ENCODE measurements at regions not wholly inside any gene's neighbourhood (a gene's known extent, or its start where the extent isn't known, plus 50 kb on each side); places are given as distances from the start of the nearest gene placed in this dataset.
"Not testable (repeated sequence)": the region's sequence is repeated elsewhere in the genome, so short reads cannot be mapped to it uniquely, and the experiment has no call there.

GRCh38 chr4:42310806-42311205 lies 86.5 kb upstream of the SHISA3 start:
- no peak overlapping the region for H3K27ac Mint-ChIP-seq
- ChIA-PET CTCF (no interaction called here), POLR2A (no interaction called here)
- intact Hi-C loops (cut with micrococcal nuclease), result no loop called here
- H3K9me3 Mint-ChIP-seq, result no peaks in the 10 kb centered on the region
- no peaks in the 10 kb centered on the region for H3K27me3 Mint-ChIP-seq
- no peaks in the 10 kb centered on the region for H3K36me3 Mint-ChIP-seq (ENCODE audit: low read depth)
- H3K4me1 Mint-ChIP-seq, result no peaks in the 10 kb centered on the region
- DNase-seq, result no peak
- no peak for ATAC-seq (ENCODE audit: low read depth)
- H3K4me3 Mint-ChIP-seq, result no peak overlapping the region
- no peak for TF ChIP-seq CTCF (IDR thresholded peaks at IDR 0.05)

- CTCF ChIA-PET, result no interaction called here
- H3K27ac Mint-ChIP-seq, result no peak overlapping the region
- no peaks in the 10 kb centered on the region for H3K27me3 Mint-ChIP-seq
- no peak for DNase-seq
- H3K9me3 Mint-ChIP-seq, result no peaks in the 10 kb centered on the region
- no peak for ATAC-seq (ENCODE audit: low read depth)
- H3K4me3 Mint-ChIP-seq, result no peak overlapping the region
- H3K36me3 Mint-ChIP-seq (ENCODE audit: low read depth), result no peaks in the 10 kb centered on the region
- intact Hi-C loops (cut with micrococcal nuclease), result no loop called here
- H3K4me1 Mint-ChIP-seq, result no peaks in the 10 kb centered on the region
- no peak for TF ChIP-seq CTCF (IDR thresholded peaks at IDR 0.05)
- POLR2A ChIA-PET, result no interaction called here
Observed at GRCh38 chr4:42311591-42311990, 85.7 kb upstream of the SHISA3 start.

- H3K27me3 Mint-ChIP-seq; CTCF ChIA-PET; H3K27ac Mint-ChIP-seq; intact Hi-C loops (cut with micrococcal nuclease); H3K4me3 Mint-ChIP-seq; H3K4me1 Mint-ChIP-seq; DNase-seq; ATAC-seq (ENCODE audit: low read depth); H3K9me3 Mint-ChIP-seq; H3K36me3 Mint-ChIP-seq (ENCODE audit: low read depth); POLR2A ChIA-PET: not testable (repeated sequence)
Observed at GRCh38 chr4:42313420-42313819, 83.9 kb upstream of the SHISA3 start.

GRCh38 chr4:42313872-42314271 lies 83.4 kb upstream of the SHISA3 start:
- CTCF ChIA-PET, result no interaction called here
- DNase-seq, result no peak
- Mint-ChIP-seq H3K36me3 (ENCODE audit: low read depth) (no peaks in the 10 kb centered on the region), H3K27me3 (peaks cover 2% of the 10 kb centered on the region), H3K27ac (no peak overlapping the region), H3K9me3 (no peaks in the 10 kb centered on the region), H3K4me1 (no peaks in the 10 kb centered on the region), H3K4me3 (no peak overlapping the region)
- no peak for ATAC-seq (ENCODE audit: low read depth)
- intact Hi-C loops (cut with micrococcal nuclease), result no loop called here
- POLR2A ChIA-PET, result no interaction called here
- TF ChIP-seq CTCF (IDR thresholded peaks at IDR 0.05), result no peak

GRCh38 chr4:42315231-42315630 lies 82.1 kb upstream of the SHISA3 start:
- no peak for DNase-seq
- CTCF ChIA-PET, result no interaction called here
- Mint-ChIP-seq H3K4me1 (no peaks in the 10 kb centered on the region), H3K36me3 (ENCODE audit: low read depth) (no peaks in the 10 kb centered on the region), H3K27me3 (peaks cover 2% of the 10 kb centered on the region), H3K4me3 (no peak overlapping the region), H3K27ac (no peak overlapping the region), H3K9me3 (no peaks in the 10 kb centered on the region)
- no peak for ATAC-seq (ENCODE audit: low read depth)
- POLR2A ChIA-PET, result no interaction called here
- TF ChIP-seq CTCF (IDR thresholded peaks at IDR 0.05), result no peak
- intact Hi-C loops (cut with micrococcal nuclease), result no loop called here

- no peak for TF ChIP-seq CTCF (IDR thresholded peaks at IDR 0.05)
- ATAC-seq (ENCODE audit: low read depth) (no peak), DNase-seq (no peak)
- peaks cover 2% of the 10 kb centered on the region for H3K27me3 Mint-ChIP-seq
- H3K4me1 Mint-ChIP-seq, result no peaks in the 10 kb centered on the region
- H3K36me3 Mint-ChIP-seq (ENCODE audit: low read depth), result no peaks in the 10 kb centered on the region
- H3K27ac Mint-ChIP-seq, result no peak overlapping the region
- intact Hi-C loops (cut with micrococcal nuclease), result no loop called here
- ChIA-PET CTCF (no interaction called here), POLR2A (no interaction called here)
- no peak overlapping the region for H3K4me3 Mint-ChIP-seq
- no peaks in the 10 kb centered on the region for H3K9me3 Mint-ChIP-seq
Observed at GRCh38 chr4:42320822-42321388, 76.4 kb upstream of the SHISA3 start.
